ENCODE measurements at regions not wholly inside any gene's neighbourhood (a gene's known extent, or its start where the extent isn't known, plus 50 kb on each side); places are given as distances from the start of the nearest gene placed in this dataset.

GRCh38 chr4:10185518-10186227, 69.1 kb upstream of the WDR1 start:
- no peaks in the 10 kb centered on the region for H3K27me3 ChIP-seq
- no peak for DNase-seq (ENCODE audit: extremely low spot score in 2 of 2)
- no peaks in the 10 kb centered on the region for H3K4me1 ChIP-seq
- H3K9me3 ChIP-seq: no peaks in the 10 kb centered on the region
- H3K4me3 ChIP-seq: no peak overlapping the region
- TF ChIP-seq CTCF (IDR thresholded peaks at IDR 0.05) (no peak), POLR2AphosphoS5 (IDR thresholded peaks at IDR 0.05; ENCODE audit: insufficient read depth in 1 of 2, low read depth in 1 of 2) (no peak), POLR2A (IDR thresholded peaks at IDR 0.05) (no peak)
- no peak overlapping the region for H3K27ac ChIP-seq
- intact Hi-C loops (cut with DNase I): no loop called here
- H3K36me3 ChIP-seq: no peaks in the 10 kb centered on the region

- TF ChIP-seq CTCF (IDR thresholded peaks at IDR 0.05) (no peak), POLR2A (IDR thresholded peaks at IDR 0.05) (no peak), POLR2AphosphoS5 (IDR thresholded peaks at IDR 0.05; ENCODE audit: insufficient read depth in 1 of 2, low read depth in 1 of 2) (no peak)
Observed at GRCh38 chr4:10184501-10184938, 67.9 kb upstream of the WDR1 start.

GRCh38 chr4:10184041-10184440, 67.4 kb upstream of the WDR1 start:
- Histone ChIP-seq H3K9me3 (no peaks in the 10 kb centered on the region), H3K36me3 (no peaks in the 10 kb centered on the region), H3K27ac (no peak overlapping the region), H3K4me1 (no peaks in the 10 kb centered on the region), H3K4me3 (no peak overlapping the region), H3K27me3 (no peaks in the 10 kb centered on the region)
- intact Hi-C loops (cut with DNase I): no loop called here
- TF ChIP-seq CTCF (IDR thresholded peaks at IDR 0.05) (no peak), POLR2AphosphoS5 (IDR thresholded peaks at IDR 0.05; ENCODE audit: insufficient read depth in 1 of 2, low read depth in 1 of 2) (no peak), POLR2A (IDR thresholded peaks at IDR 0.05) (no peak)
- DNase-seq (ENCODE audit: extremely low spot score in 2 of 2): no peak

More at GRCh38 chr4:10184501-10184938, 67.9 kb upstream of the WDR1 start:
- DNase-seq (ENCODE audit: extremely low spot score in 2 of 2): no peak
- H3K4me1 ChIP-seq: no peaks in the 10 kb centered on the region
- no peaks in the 10 kb centered on the region for H3K27me3 ChIP-seq
- H3K27ac ChIP-seq: no peak overlapping the region
- H3K36me3 ChIP-seq: no peaks in the 10 kb centered on the region
- H3K9me3 ChIP-seq: no peaks in the 10 kb centered on the region
- H3K4me3 ChIP-seq: no peak overlapping the region
- intact Hi-C loops (cut with DNase I): no loop called here

GRCh38 chr4:10183462-10183861, 66.9 kb upstream of the WDR1 start:
- Histone ChIP-seq H3K36me3 (no peaks in the 10 kb centered on the region), H3K4me3 (no peak overlapping the region), H3K4me1 (no peaks in the 10 kb centered on the region), H3K27me3 (no peaks in the 10 kb centered on the region), H3K9me3 (no peaks in the 10 kb centered on the region), H3K27ac (no peak overlapping the region)
- intact Hi-C loops (cut with DNase I): no loop called here
- no peak for DNase-seq (ENCODE audit: extremely low spot score in 2 of 2)
- TF ChIP-seq CTCF (IDR thresholded peaks at IDR 0.05): no peak
- TF ChIP-seq POLR2AphosphoS5 (IDR thresholded peaks at IDR 0.05; ENCODE audit: insufficient read depth in 1 of 2, low read depth in 1 of 2): no peak
- TF ChIP-seq POLR2A (IDR thresholded peaks at IDR 0.05): no peak

All from vagina (tissue), 2 donors.